GM20431 (cell line): ENCODE measurements at regions not wholly inside any gene's neighbourhood (a gene's known extent, or its start where the extent isn't known, plus 50 kb on each side); places are given as distances from the start of the nearest gene placed in this dataset.
"Not testable (repeated sequence)": the region's sequence is repeated elsewhere in the genome, so short reads cannot be mapped to it uniquely, and the experiment has no call there.

ENCODE experiments used
- in situ Hi-C: fragments of 300-500 bp; cut with MseI, MboI; formaldehyde crosslinking; loops from one replicate; pipeline ENCODE4 v1.15.0; 2020; ENCODE audit warnings: low sequenced_read_pairs; ENCODE audit not compliant: unreplicated experiment

- in situ Hi-C loops = no loop called here
These were observed 120.7 kb upstream of the VPREB1 start for GRCh38 chr22:22123960-22124278.

DNA sequence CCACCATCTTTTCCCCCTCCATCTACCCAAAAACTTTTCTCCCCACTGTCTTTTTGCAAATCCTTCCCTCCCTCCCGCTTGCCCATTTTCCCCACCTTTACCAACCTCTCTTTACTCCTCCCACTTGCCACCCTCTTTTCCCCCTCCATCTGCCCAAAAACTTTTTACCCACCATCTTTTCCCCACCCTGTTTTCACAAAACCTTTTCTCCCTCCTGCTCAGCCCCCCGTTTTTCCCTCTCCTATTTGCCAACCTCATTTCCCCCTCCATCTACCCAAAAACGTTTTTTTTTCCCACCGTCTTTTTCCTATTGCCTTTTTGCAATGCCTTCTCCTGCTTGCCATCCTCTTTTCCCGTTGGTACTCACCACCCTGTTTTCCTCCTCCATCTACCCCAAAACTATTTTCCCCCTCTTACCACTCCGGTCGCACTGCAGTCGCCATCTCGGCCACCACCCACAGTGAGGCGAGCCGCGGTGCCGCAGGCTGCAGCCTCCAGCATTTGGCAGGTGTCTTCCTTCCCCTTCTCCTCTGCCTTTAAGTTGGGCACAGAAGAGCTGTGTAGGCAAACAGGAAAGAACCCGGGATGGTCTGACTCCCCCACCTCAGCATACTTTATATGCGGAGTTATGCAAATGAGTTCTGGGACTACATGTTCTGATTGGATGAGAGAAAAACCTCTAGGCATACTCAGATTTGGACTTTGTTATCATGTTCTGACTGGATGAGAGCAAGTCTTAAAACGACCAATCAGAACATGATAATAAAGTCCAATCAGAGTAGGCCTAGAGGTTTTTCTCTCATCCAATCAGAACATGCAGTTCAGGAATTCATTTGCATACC, 121.2 kb upstream of the VPREB1 start:
- in situ Hi-C loops = no loop called here

DNA sequence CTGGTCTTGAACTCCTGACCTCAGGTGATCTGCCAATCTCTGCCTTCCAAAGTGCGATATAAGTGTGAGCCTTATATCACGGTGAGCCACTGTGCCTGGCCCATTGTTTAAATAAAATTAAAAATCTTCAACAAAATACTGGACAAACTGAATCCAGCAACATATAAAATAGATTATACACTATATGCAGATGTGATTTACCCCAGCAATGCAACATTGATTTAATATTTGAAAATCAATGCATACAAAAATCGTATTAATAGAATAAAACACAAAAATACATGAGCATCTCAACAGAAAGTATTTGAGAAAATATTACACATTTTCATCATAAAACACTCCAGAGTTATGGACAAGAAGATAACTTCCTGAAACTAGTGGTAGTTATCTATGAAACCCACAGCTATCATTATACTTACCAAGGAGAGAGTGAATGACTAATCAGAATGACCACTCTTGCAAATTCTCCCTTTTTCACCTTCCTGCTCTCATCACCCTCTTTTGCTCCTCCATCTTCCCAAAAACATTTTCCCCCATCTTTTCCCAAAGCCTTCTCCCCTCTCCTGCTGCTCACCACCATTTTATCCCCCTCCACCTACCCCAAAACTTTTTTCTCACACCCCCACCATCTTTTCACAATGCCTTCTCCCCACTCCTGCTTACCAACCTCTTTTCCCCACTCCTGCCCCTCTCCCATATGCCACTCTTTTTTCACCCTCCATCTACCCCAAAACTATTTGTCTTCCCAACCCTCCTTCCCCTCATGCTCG, 122.1 kb upstream of the VPREB1 start:
- in situ Hi-C loops = no loop called here

DNA sequence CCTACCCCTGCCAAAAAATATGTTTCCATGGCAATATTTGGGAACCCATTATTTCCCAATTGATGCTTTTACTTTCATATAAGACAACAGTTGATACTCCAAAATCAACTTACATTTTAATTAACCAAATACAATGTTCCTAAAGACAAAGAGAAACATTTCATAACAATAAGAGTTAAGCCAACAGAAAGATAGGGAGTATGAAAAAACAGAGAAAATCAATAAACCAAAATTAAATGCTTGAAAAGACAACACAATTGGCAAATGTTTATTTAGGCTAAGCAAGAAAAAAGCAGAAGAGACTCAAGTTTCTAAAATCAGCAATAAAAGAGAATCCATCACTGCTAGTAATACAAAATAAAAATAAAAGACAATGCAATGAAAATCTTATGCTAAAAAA, 123.1 kb upstream of the VPREB1 start:
- in situ Hi-C loops = no loop called here

GRCh38 chr22:22120160-22120559, 124.4 kb upstream of the VPREB1 start:
- in situ Hi-C loops = no loop called here

DNA sequence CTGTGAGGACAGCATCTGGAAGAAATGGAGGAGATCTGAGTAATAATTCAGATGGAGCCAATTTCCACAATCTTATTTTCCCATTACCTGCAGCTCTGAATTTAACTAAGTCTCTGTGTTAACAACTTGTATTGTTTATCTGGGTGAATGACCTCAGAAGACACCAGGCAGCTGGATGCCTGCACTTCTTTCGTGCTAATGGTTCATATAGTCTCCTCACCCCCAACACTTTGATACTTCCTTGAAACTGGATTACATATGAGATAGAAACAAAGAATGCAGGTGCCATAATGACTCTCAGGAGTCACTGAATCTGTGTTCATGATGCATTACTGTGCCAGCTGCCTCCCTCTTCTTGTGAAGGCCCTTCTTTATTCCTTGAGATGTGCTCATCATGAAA, 125.6 kb upstream of the VPREB1 start:
- in situ Hi-C loops = no loop called here

DNA sequence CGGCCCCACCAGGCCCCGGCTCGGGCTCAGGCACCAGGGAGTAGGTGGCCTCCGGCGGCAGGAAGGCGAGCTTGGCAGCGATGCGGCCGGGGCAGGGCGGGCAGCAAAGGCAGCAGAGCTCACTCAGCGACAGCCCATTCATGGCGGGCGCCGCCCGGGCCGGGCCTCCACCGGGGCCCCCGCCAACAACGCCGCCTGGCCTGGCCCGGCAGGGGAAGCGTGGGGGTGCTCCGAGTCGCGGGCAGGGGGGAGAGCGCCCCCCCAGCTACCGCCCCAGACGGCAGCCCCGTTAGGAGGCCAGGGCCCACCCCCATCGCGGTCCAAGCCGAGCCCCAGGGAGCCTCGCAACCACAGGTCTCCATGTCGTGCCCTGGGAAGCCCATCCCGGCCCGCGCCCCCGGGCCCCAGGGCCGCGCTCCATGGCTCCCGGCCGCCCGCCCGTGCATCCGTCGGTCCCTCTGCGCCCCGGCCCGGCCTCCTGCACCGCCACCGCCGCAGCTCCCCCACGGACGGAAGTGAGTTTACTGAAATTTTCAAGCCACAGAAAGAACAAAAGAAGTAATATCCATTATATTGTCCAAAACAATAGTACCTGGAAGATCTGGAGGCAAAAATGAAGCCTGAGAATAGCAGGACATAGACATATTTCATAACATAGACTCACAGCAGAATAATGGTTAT, 126.6 kb upstream of the VPREB1 start:
- in situ Hi-C loops = not testable (repeated sequence)

DNA sequence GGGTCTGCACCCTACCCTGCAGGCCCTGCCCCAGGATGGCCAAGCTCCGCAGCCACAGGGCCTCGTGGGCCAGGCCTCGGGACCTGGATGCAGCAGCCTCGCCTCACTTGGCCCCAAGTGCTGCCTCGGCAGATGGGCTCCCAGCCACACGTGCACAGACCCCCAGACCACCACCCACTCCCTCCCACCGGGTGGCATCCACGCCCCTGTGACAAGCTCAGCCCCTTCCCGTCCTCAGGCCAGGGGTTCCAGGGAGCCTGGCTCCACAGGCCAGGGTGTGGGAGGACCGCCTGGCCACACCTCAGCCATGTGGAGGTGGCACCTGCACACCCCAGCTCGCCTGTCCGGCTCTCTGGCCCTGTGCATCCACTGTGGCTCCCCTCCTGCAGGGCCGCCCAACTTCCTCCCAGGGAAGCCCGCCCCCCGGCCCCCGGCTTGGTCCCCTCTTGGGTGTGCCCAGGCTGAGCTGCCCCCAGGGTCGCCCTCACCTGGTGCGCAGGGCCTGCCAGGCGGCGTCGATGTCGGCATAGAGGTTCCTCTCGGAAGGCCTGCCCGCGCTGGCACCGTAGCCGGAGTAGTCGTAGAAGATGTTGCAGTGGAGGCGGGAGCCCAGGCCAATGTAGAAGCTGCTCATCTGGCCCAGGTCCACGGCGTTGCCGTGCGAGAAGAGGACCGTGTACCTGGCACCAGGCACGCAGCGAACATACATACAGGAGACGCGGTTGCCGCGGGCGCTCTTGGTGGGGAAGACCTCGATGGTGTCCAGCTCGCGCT, 127.4 kb upstream of the VPREB1 start:
- in situ Hi-C loops = not testable (repeated sequence)

GRCh38 chr22:22113701-22114100, 130.9 kb upstream of the VPREB1 start:
- in situ Hi-C loops = no loop called here

GRCh38 chr22:22112533-22113294, 130.1 kb upstream of the TOP3B start:
- in situ Hi-C loops = no loop called here

DNA sequence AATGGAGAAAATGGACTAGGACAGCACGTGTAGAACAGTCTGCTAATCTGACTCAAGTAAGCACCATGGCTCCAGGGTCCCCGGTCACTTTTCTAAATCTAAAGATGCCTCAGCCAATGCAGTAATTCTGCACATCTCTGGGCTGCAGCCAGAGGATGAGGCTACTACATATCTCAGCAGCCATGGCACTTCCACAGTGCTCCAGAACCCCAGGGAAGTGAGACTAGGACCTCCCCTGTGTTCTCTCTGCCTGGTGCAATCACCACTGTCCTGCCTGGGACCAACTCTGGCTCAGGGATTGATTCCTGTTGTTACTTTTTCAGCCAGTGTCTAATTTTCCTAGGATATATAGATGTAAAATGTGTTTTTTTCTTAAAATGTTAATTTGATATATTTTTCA, 129.4 kb upstream of the TOP3B start:
- in situ Hi-C loops = no loop called here

GRCh38 chr22:22111267-22111751, 128.7 kb upstream of the TOP3B start:
- in situ Hi-C loops = no loop called here

GRCh38 chr22:22110548-22111266, 128.1 kb upstream of the TOP3B start:
- in situ Hi-C loops = no loop called here

DNA sequence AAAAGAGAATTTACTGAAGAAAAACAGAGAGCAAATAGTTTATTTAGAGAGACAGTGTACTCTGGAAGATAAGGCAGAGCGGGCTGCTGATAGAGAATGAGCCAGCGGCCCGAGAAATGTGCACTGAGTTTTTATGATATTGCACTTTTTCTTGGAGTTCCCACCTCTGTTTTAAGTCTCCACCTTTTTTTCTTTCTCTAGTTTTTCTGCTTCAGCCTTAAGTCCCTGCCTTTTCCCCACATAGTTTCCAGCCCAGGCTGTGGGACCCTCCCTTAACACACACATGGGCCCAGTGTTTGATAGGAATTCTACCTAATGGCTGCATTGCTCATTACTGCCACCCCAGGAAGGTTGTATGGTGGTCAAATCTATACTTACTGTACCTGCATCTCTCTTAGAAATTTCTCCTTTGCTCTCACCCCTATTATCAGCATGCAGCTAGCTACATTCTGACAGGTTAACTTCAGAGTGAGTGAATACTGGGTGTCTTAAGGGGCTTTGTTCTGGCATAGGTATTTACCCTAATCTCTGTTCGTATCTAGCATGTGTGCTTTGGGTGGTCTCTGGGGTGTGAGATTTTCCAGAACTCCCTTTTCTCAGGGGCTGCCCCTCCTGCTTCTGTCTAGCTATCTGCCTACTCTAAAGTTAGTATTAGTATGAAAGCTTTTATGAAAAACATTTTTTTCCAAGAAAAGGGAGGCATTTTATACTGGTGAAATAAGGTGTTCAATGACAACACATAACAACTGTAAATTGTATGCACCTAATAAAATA, 127.3 kb upstream of the TOP3B start:
- in situ Hi-C loops = no loop called here

DNA sequence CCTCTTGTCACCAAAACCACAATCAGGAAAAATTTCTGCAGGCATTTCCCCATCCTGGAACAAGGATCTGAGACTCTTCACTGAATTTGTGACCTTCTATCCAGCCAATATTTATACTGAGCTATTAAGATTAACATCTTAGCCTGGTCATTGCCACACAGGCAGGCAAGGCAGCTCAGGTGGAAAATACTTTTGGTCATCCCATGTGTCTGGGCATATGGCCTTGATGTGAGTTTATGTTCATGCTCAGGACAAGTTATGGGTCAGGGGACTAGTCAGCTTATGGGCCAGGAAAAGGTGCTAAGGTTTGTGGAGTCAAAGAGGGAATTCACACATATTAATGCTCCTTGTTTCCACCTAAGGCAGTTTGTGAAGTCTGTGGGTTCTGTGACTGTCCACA, 124.3 kb upstream of the TOP3B start:
- in situ Hi-C loops = no loop called here

DNA sequence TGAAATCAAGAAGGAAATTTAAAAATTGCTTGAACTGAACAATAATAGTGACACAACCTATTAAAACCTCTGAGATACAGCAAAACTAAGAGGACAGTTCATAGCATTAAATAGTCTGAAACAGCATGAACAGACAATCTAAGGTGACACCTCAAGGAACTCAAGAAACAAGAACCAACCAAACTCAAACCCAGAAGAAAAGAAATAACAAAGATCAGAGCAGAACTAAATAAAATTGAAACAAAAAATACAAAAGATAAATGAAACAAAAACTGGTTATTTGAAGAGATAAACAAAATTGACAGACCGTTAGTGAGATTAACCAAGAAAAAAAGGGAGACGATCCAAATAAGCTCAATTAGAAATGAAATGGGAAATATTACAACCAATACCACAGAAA, 122.8 kb upstream of the TOP3B start:
- in situ Hi-C loops = no loop called here

DNA sequence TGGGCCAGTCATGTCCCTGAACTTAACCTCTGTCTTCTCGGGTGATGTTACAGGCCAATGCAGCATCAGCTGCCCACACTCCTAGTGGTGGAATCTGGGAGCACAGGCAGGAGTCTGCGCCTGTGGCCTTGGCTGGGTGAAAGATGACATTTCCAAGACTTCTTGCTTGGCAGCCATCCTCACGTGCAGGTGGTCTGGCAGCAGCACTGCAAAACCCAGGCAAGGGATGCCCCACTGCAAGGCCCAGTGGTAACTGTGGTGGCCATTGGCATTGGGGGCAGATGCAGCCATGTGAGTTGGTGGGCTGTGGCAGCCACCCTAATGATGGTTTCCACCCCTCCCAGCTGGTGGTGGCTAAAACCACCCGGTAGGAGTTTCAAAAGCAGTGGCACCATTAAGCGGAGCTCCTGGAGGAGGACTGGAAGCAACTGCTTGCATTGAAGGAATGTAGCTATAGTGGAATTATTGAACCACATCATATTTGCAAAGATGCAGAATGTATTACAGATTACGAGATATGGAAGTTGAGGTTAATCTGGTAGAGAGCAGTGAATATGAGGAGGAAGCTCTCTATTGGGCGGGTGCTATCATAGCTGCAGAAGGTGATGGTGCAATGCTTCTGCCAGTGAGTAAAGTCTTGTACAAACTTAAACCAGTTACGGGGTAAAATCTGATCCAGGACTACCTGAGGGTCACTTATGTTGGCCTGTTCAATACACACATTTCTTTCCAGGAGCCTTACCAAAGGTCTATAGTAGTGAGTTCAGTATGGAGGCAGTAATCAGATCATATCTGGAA, 120.7 kb upstream of the TOP3B start:
- in situ Hi-C loops = no loop called here
